ENCODE measurements at regions not wholly inside any gene's neighbourhood (a gene's known extent, or its start where the extent isn't known, plus 50 kb on each side); places are given as distances from the start of the nearest gene placed in this dataset.

DNA sequence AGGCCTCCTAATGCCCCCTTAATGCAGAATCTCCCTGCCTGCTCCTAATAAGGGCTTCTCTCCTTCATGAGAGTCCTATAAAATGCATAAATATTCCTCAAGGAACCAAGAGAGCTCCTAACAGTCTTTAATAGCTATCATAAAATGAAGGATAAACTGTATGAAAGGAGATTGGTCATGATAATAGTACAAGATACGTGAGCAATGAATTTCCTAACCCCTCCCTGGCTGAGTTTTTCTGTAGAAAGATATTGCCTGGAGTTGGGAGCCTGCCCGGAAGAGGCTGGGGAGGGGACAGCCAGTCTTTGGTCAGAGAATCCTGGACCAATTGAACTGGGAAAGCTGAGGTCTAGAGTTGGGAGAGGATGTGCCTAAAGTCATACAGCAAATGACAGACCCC lies 321.9 kb upstream of the CDH5 start:
- Mint-ChIP-seq H3K27ac (no peak overlapping the region), H3K4me1 (no peaks in the 10 kb centered on the region), H3K36me3 (no peaks in the 10 kb centered on the region), H3K9me3 (peaks cover 0 to 13% (median 0%) of the 10 kb centered on the region in 11 donors), H3K27me3 (peaks cover 0 to 26% (median 10%) of the 10 kb centered on the region in 5 donors), H3K4me3 (no peak overlapping the region)
- H3K4me3 ChIP-seq (ENCODE audit: low read length), result no peak overlapping the region
- H3K36me3 ChIP-seq (ENCODE audit: control insufficient read depth in 2 of 3, insufficient read depth in 3 of 3, low read length in 3 of 3), result no peaks in the 10 kb centered on the region
- no peaks in the 10 kb centered on the region for H3K27me3 ChIP-seq (ENCODE audit: control insufficient read depth in 2 of 2, insufficient read depth in 2 of 2, low read length in 2 of 2)
- ChIA-PET CTCF (no interaction called here), POLR2A (no interaction called here)
- intact Hi-C loops (cut with micrococcal nuclease), result no loop called here
- ATAC-seq (no peak), DNase-seq (no peak)
- no peak overlapping the region for H3K27ac ChIP-seq (ENCODE audit: low read depth, low read length)
- H3K9me3 ChIP-seq (ENCODE audit: control insufficient read depth in 2 of 3, low read length in 3 of 3), result no peaks in the 10 kb centered on the region
- no peaks in the 10 kb centered on the region for H3K4me1 ChIP-seq (ENCODE audit: control insufficient read depth in 2 of 2, insufficient read depth in 2 of 2, low read length in 2 of 2)

DNA sequence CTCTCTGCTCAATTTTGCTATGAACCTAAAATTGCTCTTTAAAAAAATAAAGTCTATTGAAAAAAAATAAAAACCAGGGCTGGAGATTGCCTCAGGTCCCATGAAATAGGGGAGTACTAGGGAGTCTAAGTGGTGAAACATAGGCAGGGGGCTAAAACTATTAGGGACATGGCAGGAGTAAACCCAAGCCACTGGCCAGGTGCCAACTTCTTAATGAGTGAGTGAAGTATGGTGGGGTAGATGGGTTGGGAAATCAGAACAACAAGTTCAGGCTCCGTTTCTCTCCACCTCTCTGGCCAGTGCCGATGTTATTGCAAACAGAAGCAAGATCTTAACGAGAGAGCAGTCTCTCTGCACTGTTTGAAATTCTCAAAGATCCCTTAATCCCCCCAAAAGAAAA lies 322.4 kb upstream of the CDH5 start:
- POLR2A ChIA-PET, result no interaction called here
- no peaks in the 10 kb centered on the region for H3K4me1 Mint-ChIP-seq
- ATAC-seq, result no peak

DNA sequence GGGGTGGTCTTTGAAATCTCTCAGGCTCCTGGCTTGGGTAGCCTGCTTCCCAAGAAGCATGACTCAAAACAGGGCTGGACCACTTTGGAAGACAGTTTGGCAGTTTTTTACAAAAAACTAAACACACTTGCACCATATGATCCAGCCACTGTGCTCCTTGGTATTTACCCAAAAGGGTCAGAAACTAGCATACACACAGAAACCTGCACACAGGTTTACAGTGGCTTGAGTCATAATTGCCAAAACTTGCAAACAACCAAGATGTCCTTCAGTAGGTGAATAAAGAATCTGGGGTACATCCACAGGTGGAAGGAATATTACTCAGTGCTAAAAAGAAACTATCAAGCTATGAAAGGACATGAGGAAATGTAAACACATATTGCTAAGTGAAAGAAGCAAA lies 323.2 kb upstream of the CDH5 start:
- H3K27ac Mint-ChIP-seq, result no peak overlapping the region
- intact Hi-C loops (cut with micrococcal nuclease), result no loop called here
- Histone ChIP-seq H3K27ac (ENCODE audit: low read depth, low read length) (no peak overlapping the region), H3K4me1 (ENCODE audit: control insufficient read depth in 2 of 2, insufficient read depth in 2 of 2, low read length in 2 of 2) (no peaks in the 10 kb centered on the region), H3K9me3 (ENCODE audit: control insufficient read depth in 2 of 3, low read length in 3 of 3) (no peaks in the 10 kb centered on the region), H3K4me3 (ENCODE audit: low read length) (no peak overlapping the region), H3K27me3 (ENCODE audit: control insufficient read depth in 2 of 2, insufficient read depth in 2 of 2, low read length in 2 of 2) (no peaks in the 10 kb centered on the region), H3K36me3 (ENCODE audit: control insufficient read depth in 2 of 3, insufficient read depth in 3 of 3, low read length in 3 of 3) (no peaks in the 10 kb centered on the region)
- peaks cover 0 to 8% (median 0%) of the 10 kb centered on the region in 11 donors for H3K9me3 Mint-ChIP-seq
- DNase-seq (no peak), ATAC-seq (no peak)
- no peak overlapping the region for H3K4me3 Mint-ChIP-seq
- no peaks in the 10 kb centered on the region for H3K4me1 Mint-ChIP-seq
- H3K36me3 Mint-ChIP-seq, result no peaks in the 10 kb centered on the region
- H3K27me3 Mint-ChIP-seq, result peaks cover 0 to 34% (median 15%) of the 10 kb centered on the region in 5 donors
- CTCF ChIA-PET, result no interaction called here
- POLR2A ChIA-PET, result no interaction called here

More for the DNA sequence above, 322.4 kb upstream of the CDH5 start:
- Histone ChIP-seq H3K4me1 (ENCODE audit: control insufficient read depth in 2 of 2, insufficient read depth in 2 of 2, low read length in 2 of 2) (no peaks in the 10 kb centered on the region), H3K27me3 (ENCODE audit: control insufficient read depth in 2 of 2, insufficient read depth in 2 of 2, low read length in 2 of 2) (no peaks in the 10 kb centered on the region), H3K36me3 (ENCODE audit: control insufficient read depth in 2 of 3, insufficient read depth in 3 of 3, low read length in 3 of 3) (no peaks in the 10 kb centered on the region), H3K9me3 (ENCODE audit: control insufficient read depth in 2 of 3, low read length in 3 of 3) (no peaks in the 10 kb centered on the region), H3K4me3 (ENCODE audit: low read length) (no peak overlapping the region), H3K27ac (ENCODE audit: low read depth, low read length) (no peak overlapping the region)
- peaks cover 0 to 13% (median 0%) of the 10 kb centered on the region in 11 donors for H3K9me3 Mint-ChIP-seq
- no peaks in the 10 kb centered on the region for H3K36me3 Mint-ChIP-seq
- no peak overlapping the region for H3K27ac Mint-ChIP-seq
- H3K4me3 Mint-ChIP-seq, result no peak overlapping the region
- DNase-seq, result no peak
- H3K27me3 Mint-ChIP-seq, result peaks cover 0 to 30% (median 13%) of the 10 kb centered on the region in 5 donors
- intact Hi-C loops (cut with micrococcal nuclease), result no loop called here
- CTCF ChIA-PET, result no interaction called here

DNA sequence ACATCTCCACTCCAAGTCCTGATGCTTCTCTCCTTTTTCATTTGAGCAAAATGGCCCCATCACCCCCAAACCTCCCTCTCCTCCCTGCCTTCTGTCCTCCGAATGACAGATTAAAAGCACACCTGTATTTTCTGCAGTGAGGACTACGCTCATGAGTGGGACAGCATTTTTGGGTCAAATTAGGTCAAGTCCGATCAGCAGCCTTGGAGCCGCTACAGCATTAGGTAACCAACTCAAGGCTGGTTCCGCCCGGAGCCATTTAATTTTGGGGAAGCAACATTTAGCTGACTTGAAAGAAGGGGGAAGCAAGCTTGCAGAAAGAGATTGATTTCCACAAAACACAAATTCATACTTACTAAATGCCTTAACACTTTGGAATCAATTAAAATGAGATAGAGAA lies 324.1 kb upstream of the CDH5 start:
- Mint-ChIP-seq H3K4me3 (no peak overlapping the region), H3K4me1 (no peaks in the 10 kb centered on the region), H3K36me3 (no peaks in the 10 kb centered on the region), H3K9me3 (peaks cover 0 to 5% (median 0%) of the 10 kb centered on the region in 11 donors), H3K27ac (no peak overlapping the region), H3K27me3 (peaks cover 0 to 30% (median 20%) of the 10 kb centered on the region in 5 donors)
- no peak overlapping the region for H3K4me3 ChIP-seq (ENCODE audit: low read length)
- ChIA-PET CTCF (no interaction called here), POLR2A (no interaction called here)
- no peak for DNase-seq
- no peaks in the 10 kb centered on the region for H3K36me3 ChIP-seq (ENCODE audit: control insufficient read depth in 2 of 3, insufficient read depth in 3 of 3, low read length in 3 of 3)
- H3K9me3 ChIP-seq (ENCODE audit: control insufficient read depth in 2 of 3, low read length in 3 of 3), result no peaks in the 10 kb centered on the region
- H3K27me3 ChIP-seq (ENCODE audit: control insufficient read depth in 2 of 2, insufficient read depth in 2 of 2, low read length in 2 of 2), result no peaks in the 10 kb centered on the region
- intact Hi-C loops (cut with micrococcal nuclease), result no loop called here
- no peak overlapping the region for H3K27ac ChIP-seq (ENCODE audit: low read depth, low read length)
- no peaks in the 10 kb centered on the region for H3K4me1 ChIP-seq (ENCODE audit: control insufficient read depth in 2 of 2, insufficient read depth in 2 of 2, low read length in 2 of 2)
- no peak for ATAC-seq

DNA sequence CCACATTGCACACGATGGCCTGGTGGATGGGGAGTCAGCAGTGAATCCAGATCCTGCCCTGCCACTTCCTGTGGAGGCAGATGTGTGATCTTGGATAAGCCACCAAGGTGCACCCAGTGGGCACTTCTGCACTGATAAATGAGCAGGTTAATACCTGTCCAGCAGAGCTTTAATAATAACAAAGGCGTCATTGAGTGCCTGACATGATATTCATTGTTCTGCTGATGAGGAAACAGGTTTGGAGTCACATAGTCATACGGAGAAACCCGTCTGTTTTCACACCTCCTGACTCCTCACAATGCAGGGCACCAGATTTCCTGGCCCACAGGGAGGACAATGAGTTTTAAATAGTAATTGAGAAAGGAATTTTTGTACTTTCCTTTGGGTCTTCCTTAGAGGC lies 324.6 kb upstream of the CDH5 start:
- H3K9me3 Mint-ChIP-seq, result peaks cover 0 to 5% (median 0%) of the 10 kb centered on the region in 11 donors
- ChIA-PET CTCF (no interaction called here), POLR2A (no interaction called here)
- H3K27me3 ChIP-seq (ENCODE audit: control insufficient read depth in 2 of 2, insufficient read depth in 2 of 2, low read length in 2 of 2), result no peaks in the 10 kb centered on the region
- intact Hi-C loops (cut with micrococcal nuclease), result no loop called here
- H3K9me3 ChIP-seq (ENCODE audit: control insufficient read depth in 2 of 3, low read length in 3 of 3), result no peaks in the 10 kb centered on the region
- H3K27ac Mint-ChIP-seq, result no peak overlapping the region
- no peak for ATAC-seq
- H3K4me3 ChIP-seq (ENCODE audit: low read length), result no peak overlapping the region
- H3K27me3 Mint-ChIP-seq, result peaks cover 0 to 26% (median 19%) of the 10 kb centered on the region in 5 donors
- no peaks in the 10 kb centered on the region for H3K4me1 ChIP-seq (ENCODE audit: control insufficient read depth in 2 of 2, insufficient read depth in 2 of 2, low read length in 2 of 2)
- DNase-seq, result no peak
- no peak overlapping the region for H3K4me3 Mint-ChIP-seq
- H3K4me1 Mint-ChIP-seq, result no peaks in the 10 kb centered on the region
- no peaks in the 10 kb centered on the region for H3K36me3 Mint-ChIP-seq
- H3K36me3 ChIP-seq (ENCODE audit: control insufficient read depth in 2 of 3, insufficient read depth in 3 of 3, low read length in 3 of 3), result no peaks in the 10 kb centered on the region
- H3K27ac ChIP-seq (ENCODE audit: low read depth, low read length), result no peak overlapping the region

DNA sequence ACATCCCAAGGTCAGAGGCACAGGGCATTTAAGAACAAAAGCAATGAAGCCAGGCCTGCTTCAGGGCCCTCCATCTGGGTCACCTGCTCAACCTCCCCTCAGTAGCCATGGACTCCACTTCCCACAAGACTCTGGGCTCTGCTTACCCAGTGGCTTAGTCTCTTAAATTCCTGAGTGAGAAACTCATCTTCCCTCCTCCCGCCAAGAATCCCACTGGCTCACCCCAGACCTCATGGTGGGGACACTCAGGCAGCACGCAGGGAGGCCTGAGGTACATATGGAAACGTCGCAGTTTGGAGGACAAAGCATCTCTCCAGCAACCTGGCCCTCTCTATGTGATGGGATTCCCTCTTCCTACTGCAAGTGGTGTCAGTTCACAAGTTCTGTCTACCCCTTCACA lies 326.7 kb upstream of the CDH5 start:
- Mint-ChIP-seq H3K36me3 (no peaks in the 10 kb centered on the region), H3K27me3 (peaks cover 0 to 21% (median 17%) of the 10 kb centered on the region in 5 donors), H3K9me3 (peaks cover 0 to 5% (median 0%) of the 10 kb centered on the region in 11 donors), H3K27ac (no peak overlapping the region), H3K4me1 (no peaks in the 10 kb centered on the region), H3K4me3 (no peak overlapping the region)
- no peak overlapping the region for H3K4me3 ChIP-seq (ENCODE audit: low read length)
- ChIA-PET CTCF (no interaction called here), POLR2A (no interaction called here)
- no peaks in the 10 kb centered on the region for H3K9me3 ChIP-seq (ENCODE audit: control insufficient read depth in 2 of 3, low read length in 3 of 3)
- DNase-seq (no peak), ATAC-seq (no peak)
- H3K4me1 ChIP-seq (ENCODE audit: control insufficient read depth in 2 of 2, insufficient read depth in 2 of 2, low read length in 2 of 2), result no peaks in the 10 kb centered on the region
- intact Hi-C loops (cut with micrococcal nuclease), result no loop called here
- H3K27me3 ChIP-seq (ENCODE audit: control insufficient read depth in 2 of 2, insufficient read depth in 2 of 2, low read length in 2 of 2), result no peaks in the 10 kb centered on the region
- H3K27ac ChIP-seq (ENCODE audit: low read depth, low read length), result no peak overlapping the region
- H3K36me3 ChIP-seq (ENCODE audit: control insufficient read depth in 2 of 3, insufficient read depth in 3 of 3, low read length in 3 of 3), result no peaks in the 10 kb centered on the region

DNA sequence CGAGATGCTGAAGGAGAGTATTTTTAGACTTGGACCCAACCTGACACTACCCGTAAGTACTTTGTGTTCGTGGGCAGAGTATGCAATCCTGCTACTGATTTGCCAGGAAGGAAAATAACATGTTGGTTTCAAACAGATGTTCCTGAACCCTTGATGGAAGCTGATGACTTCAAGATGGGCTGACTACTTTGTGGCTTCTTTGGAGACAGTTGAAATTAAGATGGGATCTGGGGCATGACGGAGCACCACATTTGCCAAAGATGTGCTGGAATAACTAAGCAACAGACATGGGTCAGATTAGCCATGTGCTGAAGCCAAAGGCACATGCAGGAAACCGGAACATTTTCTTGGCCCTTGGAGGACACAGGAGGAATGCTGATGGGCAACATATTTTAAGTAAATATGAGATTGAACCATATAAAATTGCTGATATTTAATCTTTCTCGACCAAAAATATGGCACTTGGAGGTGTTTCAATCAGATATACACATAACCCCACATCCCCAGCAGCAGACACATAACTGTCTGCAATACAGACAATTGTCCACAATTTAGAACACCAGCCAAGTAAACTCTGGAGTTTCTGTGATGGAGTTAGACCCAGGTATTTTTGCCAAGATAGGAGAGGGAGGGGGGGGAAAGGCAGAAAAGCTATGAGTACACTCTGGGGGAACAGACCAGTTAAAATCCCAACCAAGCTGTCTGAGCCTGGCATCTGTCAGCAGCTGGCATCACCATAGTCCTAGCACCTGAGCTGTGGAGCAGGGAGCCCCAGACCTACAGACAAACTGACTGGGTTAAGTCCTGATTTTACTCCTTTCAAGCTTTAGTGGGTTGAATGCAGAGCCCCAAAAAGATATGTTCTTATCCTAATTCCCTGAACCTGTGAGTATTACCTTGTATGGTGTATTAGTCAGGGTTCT lies 329.4 kb upstream of the CDH5 start:
- CTCF ChIA-PET, result no interaction called here
- no peak for DNase-seq
- Mint-ChIP-seq H3K36me3 (no peaks in the 10 kb centered on the region), H3K9me3 (peaks cover 0 to 6% (median 2%) of the 10 kb centered on the region in 11 donors), H3K4me1 (no peaks in the 10 kb centered on the region), H3K27me3 (peaks cover 0 to 19% (median 13%) of the 10 kb centered on the region in 5 donors), H3K4me3 (no peak overlapping the region), H3K27ac (no peak overlapping the region)
- intact Hi-C loops (cut with micrococcal nuclease), result no loop called here
- POLR2A ChIA-PET, result no interaction called here
- no peaks in the 10 kb centered on the region for H3K9me3 ChIP-seq (ENCODE audit: control insufficient read depth in 2 of 3, low read length in 3 of 3)
- H3K36me3 ChIP-seq (ENCODE audit: control insufficient read depth in 2 of 3, insufficient read depth in 3 of 3, low read length in 3 of 3), result no peaks in the 10 kb centered on the region
- H3K4me1 ChIP-seq (ENCODE audit: control insufficient read depth in 2 of 2, insufficient read depth in 2 of 2, low read length in 2 of 2), result no peaks in the 10 kb centered on the region
- no peaks in the 10 kb centered on the region for H3K27me3 ChIP-seq (ENCODE audit: control insufficient read depth in 2 of 2, insufficient read depth in 2 of 2, low read length in 2 of 2)
- no peak for ATAC-seq
- no peak overlapping the region for H3K27ac ChIP-seq (ENCODE audit: low read depth, low read length)
- no peak overlapping the region for H3K4me3 ChIP-seq (ENCODE audit: low read length)

All from naive thymus-derived CD4-positive, alpha-beta T cell (primary cell).